CD8-positive, alpha-beta memory T cell (primary cell): ENCODE measurements at regions not wholly inside any gene's neighbourhood (a gene's known extent, or its start where the extent isn't known, plus 50 kb on each side); places are given as distances from the start of the nearest gene placed in this dataset.

Experiments
- CTCF ChIA-PET: fragments of 350-600 bp; sonication (Branson Sonifier 250); formaldehyde crosslinking; loops from one replicate; lab custom pipeline; 2021; ENCODE audit warnings: antibody characterized with exemption; lab: Charles Lee
- POLR2A ChIA-PET: fragments of 350-600 bp; sonication (Branson Sonifier 250); formaldehyde crosslinking; loops from one replicate; lab custom pipeline; 2021; ENCODE audit warnings: antibody characterized with exemption; lab: Charles Lee
- DNase-seq, 5 donors: peaks; one replicate each; pipeline versions ENCODE4 v3.0.0 to v3.0.0-alpha.2; 2020 to 2022; ENCODE audit warnings: mixed read lengths in 1 of 5
- H3K27ac ChIP-seq: one replicate; pipeline ENCODE4 v1.7.0; 2013; ENCODE audit warnings: low read depth, mild to moderate bottlenecking, low read length, moderate library complexity
- H3K27me3 ChIP-seq: 2 replicates; pipeline ENCODE4 v1.7.0; 2013; ENCODE audit warnings: low read length, mild to moderate bottlenecking; ENCODE audit not compliant: insufficient read depth, poor library complexity, severe bottlenecking
- H3K36me3 ChIP-seq: 2 replicates; pipeline ENCODE4 v1.7.0; 2013; ENCODE audit warnings: mild to moderate bottlenecking, low read length, moderate library complexity; ENCODE audit not compliant: insufficient read depth
- H3K4me1 ChIP-seq: 2 replicates; pipeline ENCODE4 v1.7.0; 2013; ENCODE audit warnings: mild to moderate bottlenecking, low read length, moderate library complexity; ENCODE audit not compliant: insufficient read depth
- H3K4me3 ChIP-seq: 2 replicates; pipeline ENCODE4 v1.7.0; 2013; ENCODE audit warnings: mild to moderate bottlenecking, low read length
- H3K9me3 ChIP-seq: 2 replicates; pipeline ENCODE4 v1.7.0; 2013; ENCODE audit warnings: mild to moderate bottlenecking, low read length
- H3K27ac Mint-ChIP-seq, 8 donors: one replicate each; pipeline ENCODE4 v1.8.0; 2020 to 2021; ENCODE audit warnings: mixed read lengths in 8 of 8, mild to moderate bottlenecking in 6 of 8, inconsistent platforms in 3 of 8, moderate library complexity in 3 of 8
- H3K27me3 Mint-ChIP-seq, 2 donors: one replicate each; pipeline ENCODE4 v1.8.0; 2020 to 2021; ENCODE audit warnings: mixed read lengths in 2 of 2, mild to moderate bottlenecking in 1 of 2, moderate library complexity in 1 of 2
- H3K36me3 Mint-ChIP-seq, 3 donors: one replicate each; pipeline ENCODE4 v1.8.0; 2020 to 2021; ENCODE audit warnings: mixed read lengths in 3 of 3, inconsistent platforms in 1 of 3, mild to moderate bottlenecking in 1 of 3
- H3K4me1 Mint-ChIP-seq, 3 donors: one replicate each; pipeline ENCODE4 v1.8.0; 2020 to 2021; ENCODE audit warnings: mixed read lengths in 3 of 3, inconsistent platforms in 1 of 3, mild to moderate bottlenecking in 1 of 3
- H3K4me3 Mint-ChIP-seq, 7 donors: one replicate each; pipeline ENCODE4 v1.8.0; 2020 to 2021; ENCODE audit warnings: mixed read lengths in 7 of 7, mild to moderate bottlenecking in 6 of 7, moderate library complexity in 4 of 7, inconsistent platforms in 2 of 7
- H3K9me3 Mint-ChIP-seq, 5 donors: one replicate each; pipeline ENCODE4 v1.8.0; 2020 to 2022; ENCODE audit warnings: mixed read lengths in 5 of 5, mild to moderate bottlenecking in 3 of 5, moderate library complexity in 2 of 5, inconsistent platforms in 1 of 5

- POLR2A ChIA-PET = no interaction called here
- Histone ChIP-seq H3K4me3 (no peak overlapping the region), H3K27me3 (no peaks in the 10 kb centered on the region), H3K9me3 (no peaks in the 10 kb centered on the region), H3K4me1 (no peaks in the 10 kb centered on the region), H3K27ac (no peak overlapping the region), H3K36me3 (no peaks in the 10 kb centered on the region)
- Mint-ChIP-seq H3K27ac (no peak overlapping the region), H3K4me3 (no peak overlapping the region), H3K36me3 (no peaks in the 10 kb centered on the region), H3K27me3 (peaks cover 0 to 2% of the 10 kb centered on the region in 2 donors), H3K4me1 (no peaks in the 10 kb centered on the region), H3K9me3 (no peaks in the 10 kb centered on the region)
- no peak for DNase-seq
- CTCF ChIA-PET = no interaction called here
Observed at GRCh38 chr15:62472616-62473299, 307.7 kb upstream of the C2CD4B start.

DNA sequence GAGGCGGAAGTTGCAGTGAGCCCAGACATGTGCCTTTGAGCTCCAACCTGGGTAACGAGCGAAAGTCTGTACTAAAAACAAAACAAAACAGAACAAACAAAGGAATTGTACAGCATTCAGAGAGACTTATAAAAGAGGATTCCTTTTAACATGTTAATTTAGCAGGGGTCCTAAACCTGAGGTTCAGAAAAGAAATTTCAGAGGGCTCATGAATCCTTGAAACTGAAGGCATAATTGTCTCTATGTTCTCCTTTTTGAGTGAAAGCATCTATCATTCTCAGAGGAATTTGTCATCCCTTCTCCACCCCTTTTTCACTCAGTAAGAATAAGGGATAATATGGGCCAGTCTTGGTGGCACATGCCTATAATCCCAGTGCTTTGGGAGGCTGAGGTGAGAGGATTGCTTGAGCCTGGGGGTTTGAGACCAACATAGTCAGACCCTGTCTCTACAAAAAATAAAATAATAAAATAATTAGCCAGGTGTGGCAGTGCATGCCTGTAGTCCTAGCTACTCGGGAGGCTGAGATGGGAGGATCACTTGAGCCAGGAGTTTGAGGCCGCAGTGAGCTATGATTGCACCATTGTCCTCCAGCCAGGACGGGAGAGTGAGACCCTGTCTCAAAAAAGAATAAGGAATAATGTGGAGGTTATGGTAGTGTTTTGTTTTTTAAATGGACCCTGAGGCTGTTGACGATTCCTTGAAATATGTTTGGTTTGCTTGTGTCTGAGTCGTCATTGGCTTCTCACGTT is 309.1 kb upstream of the C2CD4B start:
- Histone ChIP-seq H3K4me3 (no peak overlapping the region), H3K36me3 (no peaks in the 10 kb centered on the region), H3K4me1 (no peaks in the 10 kb centered on the region), H3K9me3 (no peaks in the 10 kb centered on the region), H3K27ac (no peak overlapping the region), H3K27me3 (no peaks in the 10 kb centered on the region)
- no peaks in the 10 kb centered on the region for H3K4me1 Mint-ChIP-seq
- ChIA-PET CTCF (no interaction called here), POLR2A (no interaction called here)
- no peak for DNase-seq
- no peak overlapping the region for H3K4me3 Mint-ChIP-seq
- no peaks in the 10 kb centered on the region for H3K36me3 Mint-ChIP-seq
- no peak overlapping the region for H3K27ac Mint-ChIP-seq
- peaks cover 0 to 2% of the 10 kb centered on the region in 2 donors for H3K27me3 Mint-ChIP-seq
- H3K9me3 Mint-ChIP-seq = no peaks in the 10 kb centered on the region

DNA sequence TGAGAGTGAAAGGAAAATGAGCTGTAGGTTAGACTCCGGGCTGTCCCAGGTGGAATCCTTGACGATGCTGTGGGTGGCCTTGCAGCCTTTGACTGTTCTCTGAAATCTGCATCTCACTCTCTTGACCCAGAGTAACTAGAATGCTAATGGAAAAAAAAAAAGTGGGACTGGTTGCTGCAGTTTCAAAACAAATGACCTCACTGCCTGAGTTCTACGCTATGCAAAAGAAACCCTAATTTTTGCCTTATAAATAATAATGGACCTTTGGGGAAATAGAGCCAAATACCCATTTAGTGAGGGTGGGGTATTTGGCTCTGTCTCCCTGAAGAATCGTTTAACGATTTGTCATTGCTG is 309.7 kb upstream of the C2CD4B start:
- Mint-ChIP-seq H3K27ac (no peak overlapping the region), H3K36me3 (no peaks in the 10 kb centered on the region), H3K9me3 (no peaks in the 10 kb centered on the region), H3K4me1 (no peaks in the 10 kb centered on the region), H3K27me3 (peaks cover 0 to 3% of the 10 kb centered on the region in 2 donors), H3K4me3 (no peak overlapping the region)
- no peaks in the 10 kb centered on the region for H3K9me3 ChIP-seq
- H3K4me3 ChIP-seq = no peak overlapping the region
- DNase-seq = no peak
- H3K27me3 ChIP-seq = no peaks in the 10 kb centered on the region
- H3K36me3 ChIP-seq = no peaks in the 10 kb centered on the region
- no peak overlapping the region for H3K27ac ChIP-seq
- CTCF ChIA-PET = no interaction called here
- POLR2A ChIA-PET = no interaction called here
- no peaks in the 10 kb centered on the region for H3K4me1 ChIP-seq

DNA sequence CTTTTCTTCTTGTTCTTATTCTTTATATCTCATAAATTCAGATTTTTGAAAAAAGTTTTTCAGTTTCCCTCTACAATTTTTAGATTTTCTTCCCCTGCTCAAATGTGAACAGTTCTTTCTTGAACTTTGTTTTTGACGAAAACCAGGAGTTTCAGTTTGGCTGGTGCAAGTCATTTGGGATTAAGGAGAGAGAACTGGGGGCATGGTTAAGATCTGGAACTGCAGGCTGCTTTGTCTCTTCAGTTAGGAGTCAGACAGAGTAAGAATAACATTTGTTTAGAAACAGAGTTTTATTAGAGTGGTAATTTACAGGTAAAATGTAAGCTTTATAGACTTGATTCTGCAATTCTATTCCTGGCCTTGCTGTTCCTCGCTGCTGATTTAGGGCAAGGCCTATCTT is 310.5 kb upstream of the C2CD4B start:
- H3K4me3 Mint-ChIP-seq = no peak overlapping the region
- H3K27me3 Mint-ChIP-seq = peaks cover 0 to 1% of the 10 kb centered on the region in 2 donors
- ChIA-PET POLR2A (no interaction called here), CTCF (no interaction called here)
- Histone ChIP-seq H3K36me3 (no peaks in the 10 kb centered on the region), H3K27ac (no peak overlapping the region), H3K4me3 (no peak overlapping the region), H3K9me3 (no peaks in the 10 kb centered on the region), H3K4me1 (no peaks in the 10 kb centered on the region), H3K27me3 (no peaks in the 10 kb centered on the region)
- no peak overlapping the region for H3K27ac Mint-ChIP-seq
- no peaks in the 10 kb centered on the region for H3K36me3 Mint-ChIP-seq
- H3K9me3 Mint-ChIP-seq = no peaks in the 10 kb centered on the region
- DNase-seq = no peak
- H3K4me1 Mint-ChIP-seq = no peaks in the 10 kb centered on the region

- H3K36me3 ChIP-seq = no peaks in the 10 kb centered on the region
- no peaks in the 10 kb centered on the region for H3K9me3 ChIP-seq
- Mint-ChIP-seq H3K27me3 (peaks cover 0 to 1% of the 10 kb centered on the region in 2 donors), H3K27ac (no peak overlapping the region), H3K36me3 (no peaks in the 10 kb centered on the region), H3K4me1 (no peaks in the 10 kb centered on the region), H3K9me3 (no peaks in the 10 kb centered on the region), H3K4me3 (no peak overlapping the region)
- no peaks in the 10 kb centered on the region for H3K4me1 ChIP-seq
- H3K27me3 ChIP-seq = no peaks in the 10 kb centered on the region
- ChIA-PET CTCF (no interaction called here), POLR2A (no interaction called here)
- no peak overlapping the region for H3K27ac ChIP-seq
- no peak for DNase-seq
- H3K4me3 ChIP-seq = no peak overlapping the region
Observed at GRCh38 chr15:62476163-62476562, 311.1 kb upstream of the C2CD4B start.

DNA sequence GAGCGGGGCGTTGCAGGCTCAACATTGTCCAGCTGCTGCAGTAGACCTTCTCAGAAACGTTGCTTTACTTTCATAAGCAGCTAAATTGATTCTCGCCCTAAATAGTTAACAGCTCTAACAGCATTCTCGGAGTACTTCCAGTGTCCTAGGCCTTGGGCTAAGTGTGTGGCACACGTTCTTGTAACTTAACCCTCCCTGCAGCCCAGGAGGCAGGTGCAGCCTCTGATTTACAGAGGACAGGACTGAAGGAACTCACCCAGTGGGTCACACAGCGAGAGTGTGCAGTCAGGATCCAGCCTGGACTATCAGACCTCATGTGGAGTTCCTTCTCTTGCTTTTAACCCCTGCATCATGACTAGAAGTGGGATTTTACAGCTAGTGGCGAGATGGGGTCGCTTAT is 312.8 kb upstream of the C2CD4B start:
- Mint-ChIP-seq H3K4me3 (no peak overlapping the region), H3K36me3 (no peaks in the 10 kb centered on the region), H3K9me3 (no peaks in the 10 kb centered on the region), H3K4me1 (no peaks in the 10 kb centered on the region), H3K27me3 (peaks cover 0 to 1% of the 10 kb centered on the region in 2 donors), H3K27ac (no peak overlapping the region)
- ChIA-PET CTCF (no interaction called here), POLR2A (no interaction called here)
- no peak overlapping the region for H3K27ac ChIP-seq
- H3K27me3 ChIP-seq = no peaks in the 10 kb centered on the region
- no peaks in the 10 kb centered on the region for H3K4me1 ChIP-seq
- H3K36me3 ChIP-seq = no peaks in the 10 kb centered on the region
- DNase-seq = no peak
- no peak overlapping the region for H3K4me3 ChIP-seq
- no peaks in the 10 kb centered on the region for H3K9me3 ChIP-seq

- ChIA-PET CTCF (no interaction called here), POLR2A (no interaction called here)
- Histone ChIP-seq H3K27ac (no peak overlapping the region), H3K27me3 (no peaks in the 10 kb centered on the region), H3K4me1 (no peaks in the 10 kb centered on the region), H3K4me3 (no peak overlapping the region), H3K36me3 (no peaks in the 10 kb centered on the region), H3K9me3 (no peaks in the 10 kb centered on the region)
- no peak overlapping the region for H3K27ac Mint-ChIP-seq
- peaks cover 7% of the 10 kb centered on the region in 2 donors for H3K27me3 Mint-ChIP-seq
- H3K36me3 Mint-ChIP-seq = no peaks in the 10 kb centered on the region
- no peak overlapping the region for H3K4me3 Mint-ChIP-seq
- no peak for DNase-seq
- H3K9me3 Mint-ChIP-seq = no peaks in the 10 kb centered on the region
- H3K4me1 Mint-ChIP-seq = no peaks in the 10 kb centered on the region
Observed at GRCh38 chr15:62482785-62483429, 317.8 kb upstream of the C2CD4B start.

DNA sequence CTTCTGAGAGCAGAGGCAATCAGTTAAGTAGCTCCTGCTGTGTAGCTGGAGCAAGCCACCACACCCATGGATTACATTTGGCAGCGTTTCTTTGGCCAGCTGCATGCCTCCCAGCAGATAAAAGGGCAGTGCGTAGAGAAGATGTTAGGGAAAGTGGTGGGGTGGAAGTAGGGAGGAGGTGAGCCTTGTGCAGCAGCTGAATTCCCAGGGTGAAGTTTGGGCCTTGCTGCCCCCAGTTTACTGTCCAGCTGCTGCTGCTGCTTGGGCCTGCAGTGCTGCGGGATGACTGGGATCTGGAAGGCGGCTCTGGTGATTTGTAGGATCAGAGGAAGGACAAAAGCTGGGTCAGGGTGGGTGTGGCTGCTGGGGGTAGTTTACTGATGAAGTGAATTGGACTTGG is 318.7 kb upstream of the C2CD4B start:
- H3K36me3 ChIP-seq = no peaks in the 10 kb centered on the region
- Mint-ChIP-seq H3K4me1 (no peaks in the 10 kb centered on the region), H3K27ac (no peak overlapping the region), H3K9me3 (no peaks in the 10 kb centered on the region), H3K36me3 (no peaks in the 10 kb centered on the region), H3K27me3 (peaks cover 7 to 15% of the 10 kb centered on the region in 2 donors), H3K4me3 (no peak overlapping the region)
- H3K27ac ChIP-seq = no peak overlapping the region
- DNase-seq = no peak
- ChIA-PET POLR2A (no interaction called here), CTCF (no interaction called here)
- no peaks in the 10 kb centered on the region for H3K4me1 ChIP-seq
- no peak overlapping the region for H3K4me3 ChIP-seq
- no peaks in the 10 kb centered on the region for H3K9me3 ChIP-seq
- no peaks in the 10 kb centered on the region for H3K27me3 ChIP-seq
